Activated CD4-positive, alpha-beta T cell treated with anti-CD3 and anti-CD28 coated beads, Interleukin-2, amount 50 U/mL, for 48 hours (primary cell): ENCODE measurements at regions not wholly inside any gene's neighbourhood (a gene's known extent, or its start where the extent isn't known, plus 50 kb on each side); places are given as distances from the start of the nearest gene placed in this dataset.

Experiments used
- DNase-seq, 2 experiments: peaks; one replicate each; pipeline ENCODE4 v3.0.0-alpha.2; 2020

GRCh38 chr18:78402966-78403365 is 576.7 kb upstream of the SALL3 start:
- DNase-seq, result no peak

DNA sequence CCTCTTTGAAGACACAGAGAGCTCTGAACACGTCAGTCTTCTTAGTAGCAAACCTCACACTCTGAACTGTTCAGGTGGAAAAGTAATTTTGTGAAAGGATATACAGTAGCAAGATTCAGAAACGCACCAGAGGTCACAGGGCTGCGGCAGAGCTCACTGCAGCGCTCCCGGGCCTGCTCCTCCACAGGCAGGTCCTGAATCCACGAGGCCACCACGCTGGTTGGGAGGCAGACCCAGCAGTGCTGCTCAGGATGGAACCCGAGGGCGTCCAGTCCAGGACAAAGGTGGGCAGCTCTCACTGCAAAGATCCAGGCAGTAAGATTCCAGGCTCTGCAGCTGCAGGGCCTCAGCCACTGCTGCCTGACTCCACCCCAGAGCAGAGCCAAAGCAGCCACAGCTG is 576.2 kb upstream of the SALL3 start:
- no peak for DNase-seq

DNA sequence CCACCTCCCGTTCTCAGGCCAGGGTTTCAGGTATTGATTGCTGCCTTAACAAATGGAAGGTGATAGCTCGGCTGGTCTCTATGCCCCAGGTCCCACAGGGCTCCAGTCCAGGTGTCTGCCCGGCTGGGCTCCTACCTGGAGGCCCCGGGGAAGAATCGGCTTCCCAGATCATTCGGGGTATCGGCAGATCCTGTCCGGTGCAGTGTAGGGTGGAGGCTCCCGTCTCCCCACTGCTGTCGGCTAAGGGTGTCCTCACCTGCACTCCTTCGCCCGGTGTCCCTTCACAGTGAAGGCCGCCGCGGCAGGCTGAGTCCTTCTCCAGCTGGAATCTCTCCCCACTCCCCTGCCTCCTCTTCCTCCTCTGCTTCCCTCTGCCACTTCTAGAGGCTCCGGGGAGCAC is 573.9 kb upstream of the SALL3 start:
- DNase-seq, result no peak

DNA sequence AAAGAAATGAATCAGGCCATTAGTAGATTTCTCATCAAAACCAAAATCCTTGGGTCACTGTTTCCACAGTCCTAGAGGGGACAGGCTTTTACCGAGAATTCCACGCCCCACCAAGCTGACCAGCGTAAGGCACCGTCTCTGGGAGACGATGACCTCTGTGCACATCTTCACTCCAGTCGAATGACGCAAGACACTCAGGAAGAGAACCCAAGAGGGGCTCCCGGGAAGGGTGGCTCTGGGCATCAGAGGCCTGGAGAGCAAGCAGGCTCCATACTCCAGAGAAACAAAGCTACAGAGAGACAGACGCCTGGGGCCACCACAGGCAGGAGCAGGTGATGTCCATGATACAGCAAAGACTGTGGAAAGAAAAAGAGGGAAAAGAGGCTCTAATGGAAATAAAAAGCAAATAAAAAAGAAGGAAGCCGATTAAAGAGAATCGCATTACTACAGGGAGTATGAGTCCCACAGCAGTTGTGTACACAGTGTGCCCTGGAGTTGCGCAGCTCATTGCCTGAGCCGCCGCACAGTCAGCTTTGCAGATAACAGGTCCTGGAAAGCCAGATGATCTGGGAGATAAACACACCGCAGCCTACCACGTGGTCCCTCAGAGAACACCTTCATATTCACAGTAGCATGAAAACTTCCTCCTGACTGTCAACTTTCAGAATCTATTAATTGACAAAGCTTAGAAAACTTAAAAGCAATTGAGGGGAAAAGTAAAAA is 572.7 kb upstream of the SALL3 start:
- no peak for DNase-seq

- no peak for DNase-seq
Observed at GRCh38 chr18:78407466-78407844, 572.2 kb upstream of the SALL3 start.

- DNase-seq, result no peak
Observed at GRCh38 chr18:78408623-78409022, 571.0 kb upstream of the SALL3 start.

DNA sequence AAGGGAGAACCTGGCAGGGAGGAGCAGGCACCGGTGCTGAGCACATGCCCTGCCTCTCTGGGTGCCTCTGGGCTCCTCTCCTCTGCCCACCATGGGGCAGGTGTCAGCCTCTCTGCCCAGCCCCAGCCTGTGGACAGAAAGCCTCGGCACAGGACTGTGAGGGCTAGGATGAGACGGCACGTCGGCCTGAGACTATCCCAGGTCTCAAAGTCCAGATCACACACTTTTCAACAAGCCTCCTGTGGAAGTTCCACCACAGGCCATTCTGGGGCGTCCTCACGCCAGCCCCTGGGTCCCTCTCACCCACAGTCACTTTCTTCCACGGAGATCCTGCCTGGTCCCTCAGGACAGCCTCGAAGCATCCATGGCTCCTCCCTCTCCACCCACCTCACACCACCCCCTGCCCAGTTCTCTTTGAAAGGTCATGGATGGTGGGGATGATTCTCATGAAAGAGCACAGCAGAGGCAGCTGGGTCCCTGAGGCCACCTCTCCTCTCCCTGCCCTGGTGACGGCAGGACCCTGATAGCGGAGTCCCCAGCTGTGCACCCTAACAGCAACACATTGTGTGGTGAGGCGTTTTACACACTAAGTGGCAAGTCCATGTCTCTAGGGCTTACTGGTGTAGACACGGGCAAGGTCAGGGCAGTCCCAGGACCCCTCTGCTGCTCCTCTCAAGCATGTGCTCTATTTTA is 569.4 kb upstream of the SALL3 start:
- no peak for DNase-seq

DNA sequence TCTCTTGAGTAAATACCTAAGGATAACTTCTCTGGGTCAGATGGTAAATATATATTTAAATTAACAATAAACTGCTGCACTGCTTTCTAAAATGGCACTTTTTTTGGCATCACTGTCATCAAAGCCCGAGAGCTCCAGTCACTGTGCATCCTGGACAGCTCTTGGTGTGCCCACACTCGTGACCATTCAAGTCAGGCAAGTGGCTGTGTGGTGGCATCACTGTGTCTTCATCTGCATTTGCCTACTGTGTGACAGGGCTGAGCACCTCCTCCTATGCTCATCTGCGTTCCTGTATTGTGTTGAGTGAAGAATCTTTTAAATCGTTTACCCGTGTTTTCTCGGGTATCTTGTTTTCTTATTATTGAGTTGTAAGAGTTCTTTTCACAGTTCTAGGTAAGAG is 568.1 kb upstream of the SALL3 start:
- no peak for DNase-seq

DNA sequence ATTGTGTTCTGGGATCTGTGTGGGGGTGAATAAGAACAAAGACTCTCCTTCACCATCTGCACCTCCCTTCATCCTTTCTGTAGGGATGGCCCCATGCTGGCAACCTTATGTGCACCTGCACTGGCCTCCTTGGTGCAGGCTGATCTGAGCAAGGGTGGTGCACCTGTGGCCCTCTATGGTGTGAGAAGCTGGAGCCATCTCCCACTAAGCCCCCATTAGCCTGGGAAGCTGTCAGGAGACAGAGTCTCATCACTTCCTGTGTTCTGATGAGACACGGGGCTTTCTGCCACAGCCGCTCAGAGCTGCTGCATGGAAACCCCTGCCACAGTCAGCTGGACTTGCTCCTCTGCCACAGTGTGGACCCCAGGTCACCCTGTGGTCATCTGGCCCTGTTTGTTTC is 565.3 kb upstream of the SALL3 start:
- DNase-seq, result no peak

DNA sequence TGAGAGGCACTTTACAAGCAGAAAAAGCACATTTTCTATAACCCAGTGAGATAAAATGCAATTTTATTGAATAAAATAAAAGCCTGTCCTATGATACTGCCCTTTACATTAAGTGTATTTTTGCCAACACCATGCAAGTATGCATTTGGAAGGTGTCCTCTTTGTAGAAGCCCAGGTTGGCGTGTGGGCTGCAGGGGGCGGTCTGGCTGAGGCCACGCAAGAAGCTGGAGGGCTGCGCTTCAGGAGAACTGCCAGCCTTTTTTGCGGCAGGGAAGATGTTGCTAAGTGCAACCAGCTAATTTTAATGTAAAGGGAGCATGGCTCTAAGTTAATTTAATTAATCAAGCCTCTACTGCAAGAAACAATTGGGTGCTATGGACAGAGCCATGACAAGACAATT is 562.8 kb upstream of the SALL3 start:
- DNase-seq, result no peak

DNA sequence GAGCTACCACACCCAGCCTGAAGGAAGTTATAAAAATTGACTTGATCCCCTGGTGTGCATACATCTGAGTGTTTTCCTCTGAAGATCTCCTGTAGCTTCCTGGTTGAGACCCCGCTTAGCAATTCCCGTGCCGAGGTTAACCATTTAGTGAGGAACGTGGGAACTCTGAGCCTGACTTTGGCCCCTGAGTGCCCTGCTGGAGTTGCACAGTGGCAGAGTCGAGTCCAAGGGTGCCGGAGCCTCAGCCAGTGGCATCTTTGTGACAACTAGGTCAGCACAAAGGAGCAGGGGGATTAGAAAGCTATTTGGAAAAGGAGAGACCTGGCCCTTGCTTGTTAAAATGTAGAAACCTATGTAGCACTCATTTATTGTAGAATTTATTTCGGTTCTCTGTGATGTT is 561.2 kb upstream of the SALL3 start:
- DNase-seq, result no peak

GRCh38 chr18:78419171-78419570 is 560.4 kb upstream of the SALL3 start:
- no peak for DNase-seq

- DNase-seq, result no peak
Observed at GRCh38 chr18:78420116-78420515, 559.5 kb upstream of the SALL3 start.

- no peak for DNase-seq
Observed at GRCh38 chr18:78421392-78421791, 558.2 kb upstream of the SALL3 start.

DNA sequence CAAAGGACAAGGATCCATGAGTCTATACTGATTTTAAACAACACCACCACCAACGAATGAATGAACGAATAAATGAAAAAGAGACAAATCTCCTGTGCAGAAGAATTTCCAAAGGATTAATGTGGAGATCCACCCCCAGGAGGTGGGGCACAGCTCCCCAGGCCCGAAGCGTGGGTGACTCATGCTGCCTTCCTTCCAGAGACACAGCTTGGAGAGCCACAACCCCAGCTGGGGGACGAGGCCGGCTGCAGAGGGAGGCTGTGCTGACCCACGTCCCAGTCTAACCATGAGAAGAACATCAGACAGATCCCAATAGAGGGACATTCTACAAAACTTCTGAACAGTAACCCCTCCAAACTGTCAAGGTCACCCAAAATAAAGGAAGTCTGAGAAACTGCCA is 557.3 kb upstream of the SALL3 start:
- no peak for DNase-seq

DNA sequence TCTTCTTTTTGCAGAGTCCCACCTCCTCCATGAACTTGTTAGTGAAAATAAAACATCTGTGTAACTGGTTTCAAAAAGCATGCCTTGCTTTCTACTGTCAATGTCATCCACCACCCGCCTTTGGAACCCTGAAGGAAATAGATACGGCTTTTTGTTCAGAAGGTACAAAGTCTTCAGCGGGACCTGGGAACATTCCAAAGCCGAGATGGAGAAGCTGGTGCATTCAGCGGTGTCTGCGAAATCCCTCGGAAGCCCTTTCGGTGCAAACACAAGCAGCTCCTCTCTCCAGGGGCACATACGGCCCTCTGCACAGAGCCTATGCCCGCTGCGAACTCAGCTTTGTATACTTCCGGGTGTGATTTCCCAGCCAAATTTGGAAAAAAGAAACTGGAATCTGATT is 555.8 kb upstream of the SALL3 start:
- DNase-seq, result no peak

DNA sequence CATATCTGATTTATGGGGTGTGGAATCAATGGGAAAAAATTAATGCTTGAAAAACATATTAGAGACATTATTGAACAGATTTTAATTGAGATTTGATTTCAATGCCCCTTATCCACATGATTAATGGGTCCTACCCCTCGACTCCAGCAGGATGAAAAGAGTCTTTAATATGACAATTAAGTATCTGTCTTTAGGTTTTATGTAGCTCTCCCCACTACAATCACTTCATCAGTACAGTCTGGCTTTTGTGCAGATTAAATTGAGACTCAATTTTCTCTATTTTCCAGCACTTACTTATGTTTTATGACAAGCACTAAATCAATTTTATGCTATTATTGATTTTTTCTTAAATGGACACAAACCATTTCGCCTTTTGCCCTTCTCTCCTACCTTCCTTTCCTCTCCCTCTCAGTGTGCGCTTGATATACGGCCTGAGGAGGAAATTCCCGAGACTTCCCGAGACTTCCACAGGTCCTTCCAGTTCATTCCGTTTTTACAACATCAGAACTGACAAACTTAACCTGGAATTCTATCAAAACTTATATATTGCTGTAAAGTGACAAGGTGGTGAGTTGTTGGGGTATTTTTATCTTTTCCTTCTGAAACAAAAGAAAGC is 555.1 kb upstream of the SALL3 start:
- no peak for DNase-seq

- no peak for DNase-seq
Observed at GRCh38 chr18:78425019-78425412, 554.6 kb upstream of the SALL3 start.

DNA sequence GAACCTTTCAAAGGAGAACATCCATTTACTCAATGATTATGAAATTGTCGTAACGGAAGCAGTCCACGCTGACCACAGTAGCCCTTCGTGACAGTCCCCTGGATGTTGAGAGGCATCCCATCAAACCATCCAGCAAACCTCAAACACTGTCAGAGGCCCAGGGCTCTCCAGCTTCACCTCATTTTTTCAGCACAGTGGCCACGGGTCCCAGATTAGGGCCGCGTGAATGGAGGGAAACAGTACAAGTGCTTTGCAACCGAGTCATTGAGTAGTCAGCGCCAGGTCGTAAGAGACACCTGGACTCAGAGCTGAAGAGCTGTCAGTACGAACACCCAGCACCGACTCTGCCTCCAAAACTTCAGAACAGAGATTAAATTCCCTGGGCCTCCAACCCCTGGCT is 552.5 kb upstream of the SALL3 start:
- DNase-seq, result no peak

GRCh38 chr18:78429127-78430108 is 550.2 kb upstream of the SALL3 start:
- no peak for DNase-seq

DNA sequence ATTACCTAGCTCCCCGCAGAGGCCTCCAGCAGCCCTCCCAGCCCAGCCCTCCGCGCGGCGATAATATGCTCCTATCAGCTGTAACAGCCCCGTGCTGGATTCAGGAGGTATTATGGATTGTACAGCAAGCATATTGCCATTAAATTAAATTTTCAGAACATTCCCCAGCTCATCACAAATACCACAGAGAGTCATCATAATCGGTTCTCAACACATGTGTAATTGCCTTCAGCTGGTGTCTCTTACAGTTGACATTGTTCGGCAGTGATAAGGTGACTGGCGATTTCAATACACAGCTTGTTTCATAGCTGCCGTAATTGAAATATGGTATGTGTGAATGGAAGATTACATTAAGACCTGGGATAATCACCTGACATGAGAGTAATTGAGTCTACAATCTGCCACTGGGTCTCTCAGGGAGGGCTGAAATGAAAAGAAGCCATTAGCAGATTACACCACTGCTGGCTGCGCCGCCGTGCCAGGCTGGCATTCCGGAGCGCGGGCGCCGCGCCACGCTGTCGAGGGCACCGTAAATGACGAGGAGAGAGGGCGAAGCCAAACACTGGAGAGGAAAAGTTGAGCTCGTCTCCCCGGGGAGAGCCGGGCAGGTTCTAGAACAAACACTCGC is 549.4 kb upstream of the SALL3 start:
- DNase-seq, result no peak

DNA sequence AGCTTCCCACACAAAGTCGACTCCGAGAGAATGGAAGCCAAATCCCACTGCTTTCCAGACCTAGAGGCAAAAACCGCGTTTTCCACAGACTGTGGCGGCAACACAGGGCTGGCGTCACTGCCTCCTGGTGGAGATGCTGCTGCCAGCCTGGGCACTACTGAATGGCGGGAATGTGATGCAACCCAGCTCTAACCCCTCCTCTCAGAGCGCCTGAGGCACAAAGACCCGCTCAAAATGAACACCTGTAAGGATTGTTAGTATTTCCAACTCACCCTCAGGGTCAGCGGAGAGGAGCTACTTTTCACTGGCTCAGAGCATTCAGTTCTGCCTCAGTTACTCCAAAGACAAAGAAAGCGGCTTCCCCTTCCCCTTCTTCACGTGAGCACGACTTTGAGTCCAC is 548.0 kb upstream of the SALL3 start:
- DNase-seq, result no peak

- DNase-seq, result no peak
Observed at GRCh38 chr18:78433562-78433961, 546.1 kb upstream of the SALL3 start.
